ENCODE measurements at regions not wholly inside any gene's neighbourhood (a gene's known extent, or its start where the extent isn't known, plus 50 kb on each side); places are given as distances from the start of the nearest gene placed in this dataset.

GRCh38 chr9:129524582-129525270 is 96.2 kb downstream of the C9orf50 start:
- H3K4me3 ChIP-seq (ENCODE audit: insufficient read length, low read depth) = no peak overlapping the region
- no peak for DNase-seq (ENCODE audit: low read depth, low spot score)
- peaks cover 19% of the 10 kb centered on the region for H3K4me1 ChIP-seq (ENCODE audit: insufficient read depth, insufficient read length)
- H3K27me3 ChIP-seq (ENCODE audit: insufficient read depth, insufficient read length) = no peaks in the 10 kb centered on the region
- no peak for TF ChIP-seq SUZ12 (IDR thresholded peaks at IDR 0.05; ENCODE audit: extremely low read depth, insufficient read depth, insufficient read length)
- TF ChIP-seq YY1 (IDR thresholded peaks at IDR 0.05; ENCODE audit: insufficient read depth, insufficient read length) = no peak
- no peak for TF ChIP-seq ZNF274 (IDR thresholded peaks at IDR 0.05; ENCODE audit: low read depth, low read length)
- no peaks in the 10 kb centered on the region for H3K36me3 ChIP-seq (ENCODE audit: insufficient read depth, insufficient read length, low read length)
- H3K9me3 ChIP-seq (ENCODE audit: insufficient read depth, low read length) = peaks cover 10% of the 10 kb centered on the region; the same call in 1 of the 2 replicates
- H3K9ac ChIP-seq (ENCODE audit: insufficient read length, low read depth) = no peak overlapping the region

GRCh38 chr9:129523943-129524581 is 96.8 kb downstream of the C9orf50 start:
- no peak overlapping the region for H3K4me3 ChIP-seq (ENCODE audit: insufficient read length, low read depth)
- H3K36me3 ChIP-seq (ENCODE audit: insufficient read depth, insufficient read length, low read length) = no peaks in the 10 kb centered on the region
- TF ChIP-seq SUZ12 (IDR thresholded peaks at IDR 0.05; ENCODE audit: extremely low read depth, insufficient read depth, insufficient read length) (no peak), YY1 (IDR thresholded peaks at IDR 0.05; ENCODE audit: insufficient read depth, insufficient read length) (no peak), ZNF274 (IDR thresholded peaks at IDR 0.05; ENCODE audit: low read depth, low read length) (no peak)
- no peak for DNase-seq (ENCODE audit: low read depth, low spot score)
- H3K9me3 ChIP-seq (ENCODE audit: insufficient read depth, low read length) = peaks cover 10% of the 10 kb centered on the region; the same call in 1 of the 2 replicates
- peaks cover 19% of the 10 kb centered on the region for H3K4me1 ChIP-seq (ENCODE audit: insufficient read depth, insufficient read length)
- H3K27me3 ChIP-seq (ENCODE audit: insufficient read depth, insufficient read length) = no peaks in the 10 kb centered on the region
- H3K9ac ChIP-seq (ENCODE audit: insufficient read length, low read depth) = no peak overlapping the region

GRCh38 chr9:129522351-129522750 is 98.5 kb downstream of the C9orf50 start:
- no peak overlapping the region for H3K4me3 ChIP-seq (ENCODE audit: insufficient read length, low read depth)
- no peaks in the 10 kb centered on the region for H3K27me3 ChIP-seq (ENCODE audit: insufficient read depth, insufficient read length)
- peaks cover 19% of the 10 kb centered on the region for H3K4me1 ChIP-seq (ENCODE audit: insufficient read depth, insufficient read length)
- no peak overlapping the region for H3K9ac ChIP-seq (ENCODE audit: insufficient read length, low read depth)
- no peak for TF ChIP-seq ZNF274 (IDR thresholded peaks at IDR 0.05; ENCODE audit: low read depth, low read length)
- H3K36me3 ChIP-seq (ENCODE audit: insufficient read depth, insufficient read length, low read length) = no peaks in the 10 kb centered on the region
- DNase-seq (ENCODE audit: low read depth, low spot score) = no peak
- H3K9me3 ChIP-seq (ENCODE audit: insufficient read depth, low read length) = peaks cover 10% of the 10 kb centered on the region; the same call in 1 of the 2 replicates

- H3K36me3 ChIP-seq (ENCODE audit: insufficient read depth, insufficient read length, low read length) = no peaks in the 10 kb centered on the region
- TF ChIP-seq ZNF274 (IDR thresholded peaks at IDR 0.05; ENCODE audit: low read depth, low read length) = no peak
- TF ChIP-seq SUZ12 (IDR thresholded peaks at IDR 0.05; ENCODE audit: extremely low read depth, insufficient read depth, insufficient read length) = no peak
- TF ChIP-seq YY1 (IDR thresholded peaks at IDR 0.05; ENCODE audit: insufficient read depth, insufficient read length) = no peak
- H3K4me1 ChIP-seq (ENCODE audit: insufficient read depth, insufficient read length) = peaks cover 16% of the 10 kb centered on the region
- H3K27me3 ChIP-seq (ENCODE audit: insufficient read depth, insufficient read length) = no peaks in the 10 kb centered on the region
- DNase-seq (ENCODE audit: low read depth, low spot score) = no peak
- no peak overlapping the region for H3K4me3 ChIP-seq (ENCODE audit: insufficient read length, low read depth)
- H3K9me3 ChIP-seq (ENCODE audit: insufficient read depth, low read length) = peaks cover 5% of the 10 kb centered on the region
- H3K9ac ChIP-seq (ENCODE audit: insufficient read length, low read depth) = no peak overlapping the region
Observed at GRCh38 chr9:129520082-129520481, 100.8 kb downstream of the C9orf50 start.

- TF ChIP-seq ZNF274 (IDR thresholded peaks at IDR 0.05; ENCODE audit: low read depth, low read length) = no peak
- TF ChIP-seq YY1 (IDR thresholded peaks at IDR 0.05; ENCODE audit: insufficient read depth, insufficient read length) = no peak
- TF ChIP-seq SUZ12 (IDR thresholded peaks at IDR 0.05; ENCODE audit: extremely low read depth, insufficient read depth, insufficient read length) = no peak
- Histone ChIP-seq H3K9me3 (ENCODE audit: insufficient read depth, low read length) (peaks cover 25% of the 10 kb centered on the region), H3K4me1 (ENCODE audit: insufficient read depth, insufficient read length) (peaks cover 4% of the 10 kb centered on the region), H3K36me3 (ENCODE audit: insufficient read depth, insufficient read length, low read length) (no peaks in the 10 kb centered on the region), H3K27me3 (ENCODE audit: insufficient read depth, insufficient read length) (no peaks in the 10 kb centered on the region), H3K4me3 (ENCODE audit: insufficient read length, low read depth) (no peak overlapping the region), H3K9ac (ENCODE audit: insufficient read length, low read depth) (no peak overlapping the region)
- DNase-seq (ENCODE audit: low read depth, low spot score) = no peak
Observed at GRCh38 chr9:129518074-129518473, 102.8 kb downstream of the C9orf50 start.

GRCh38 chr9:129517006-129517405 is 103.9 kb downstream of the C9orf50 start:
- DNase-seq (ENCODE audit: low read depth, low spot score) = no peak
- H3K27me3 ChIP-seq (ENCODE audit: insufficient read depth, insufficient read length) = no peaks in the 10 kb centered on the region
- no peak overlapping the region for H3K4me3 ChIP-seq (ENCODE audit: insufficient read length, low read depth)
- H3K4me1 ChIP-seq (ENCODE audit: insufficient read depth, insufficient read length) = peaks cover 4% of the 10 kb centered on the region
- TF ChIP-seq ZNF274 (IDR thresholded peaks at IDR 0.05; ENCODE audit: low read depth, low read length) = no peak
- no peak for TF ChIP-seq YY1 (IDR thresholded peaks at IDR 0.05; ENCODE audit: insufficient read depth, insufficient read length)
- no peak for TF ChIP-seq SUZ12 (IDR thresholded peaks at IDR 0.05; ENCODE audit: extremely low read depth, insufficient read depth, insufficient read length)
- no peak overlapping the region for H3K9ac ChIP-seq (ENCODE audit: insufficient read length, low read depth)
- H3K9me3 ChIP-seq (ENCODE audit: insufficient read depth, low read length) = peaks cover 28% of the 10 kb centered on the region
- no peaks in the 10 kb centered on the region for H3K36me3 ChIP-seq (ENCODE audit: insufficient read depth, insufficient read length, low read length)

GRCh38 chr9:129514891-129515290 is 106.0 kb downstream of the C9orf50 start:
- DNase-seq (ENCODE audit: low read depth, low spot score) = no peak
- Histone ChIP-seq H3K36me3 (ENCODE audit: insufficient read depth, insufficient read length, low read length) (no peaks in the 10 kb centered on the region), H3K27me3 (ENCODE audit: insufficient read depth, insufficient read length) (no peaks in the 10 kb centered on the region), H3K4me1 (ENCODE audit: insufficient read depth, insufficient read length) (no peaks in the 10 kb centered on the region), H3K9ac (ENCODE audit: insufficient read length, low read depth) (no peak overlapping the region), H3K4me3 (ENCODE audit: insufficient read length, low read depth) (no peak overlapping the region), H3K9me3 (ENCODE audit: insufficient read depth, low read length) (peaks cover 28% of the 10 kb centered on the region)
- TF ChIP-seq YY1 (IDR thresholded peaks at IDR 0.05; ENCODE audit: insufficient read depth, insufficient read length) (no peak), SUZ12 (IDR thresholded peaks at IDR 0.05; ENCODE audit: extremely low read depth, insufficient read depth, insufficient read length) (no peak), ZNF274 (IDR thresholded peaks at IDR 0.05; ENCODE audit: low read depth, low read length) (no peak)
